HepG2 (cell line): ENCODE measurements at regions not wholly inside any gene's neighbourhood (a gene's known extent, or its start where the extent isn't known, plus 50 kb on each side); places are given as distances from the start of the nearest gene placed in this dataset.

ENCODE experiments used
- BCL3 ChIP-seq: sonication (generic); formaldehyde crosslinking; IDR thresholded peaks from 2 replicates; pipeline ENCODE4 v1.5.1; 2020; ENCODE audit warnings: mild to moderate bottlenecking, missing genetic modification reagents, moderate library complexity
- ETV5 ChIP-seq: IDR thresholded peaks from 2 replicates; pipeline ENCODE4 v1.6.1; 2018; ENCODE audit warnings: missing biosample characterization, missing genetic modification reagents, inconsistent platforms, borderline replicate concordance
- FOXC1 ChIP-seq: sonication (generic); formaldehyde crosslinking; IDR thresholded peaks from 2 replicates; pipeline ENCODE4 v1.8.0; 2022; ENCODE audit warnings: mild to moderate bottlenecking, missing genetic modification reagents, borderline replicate concordance
- HDAC2 ChIP-seq: sonication (generic); formaldehyde crosslinking; IDR thresholded peaks from 2 replicates; pipeline ENCODE4 v1.4.0; 2020; ENCODE audit warnings: missing genetic modification reagents
- HHEX ChIP-seq: IDR thresholded peaks from 2 replicates; pipeline ENCODE4 v1.6.1; 2016; ENCODE audit warnings: control low read depth
- KAT7 ChIP-seq: IDR thresholded peaks from 2 replicates; pipeline ENCODE4 v1.6.1; 2018; ENCODE audit warnings: borderline replicate concordance, missing compliant biosample characterization
- NFE2L2 ChIP-seq: fragments of 150-350 bp; IDR thresholded peaks from 2 replicates; pipeline ENCODE4 v1.6.1; 2014; ENCODE audit warnings: low read length
- PBX2 ChIP-seq: IDR thresholded peaks from 2 replicates; pipeline ENCODE4 v1.6.1; 2016; ENCODE audit warnings: control low read depth
- PTBP1 ChIP-seq: fragments of 200-400 bp; formaldehyde crosslinking; IDR thresholded peaks from 2 replicates; pipeline ENCODE4 v1.6.1; 2018; ENCODE audit warnings: low read length, low read depth; ENCODE audit not compliant: poor library complexity, severe bottlenecking
- RARA ChIP-seq: IDR thresholded peaks from 2 replicates; pipeline ENCODE4 v1.6.1; 2016; ENCODE audit warnings: missing genetic modification reagents, missing compliant biosample characterization
- RBFOX2 ChIP-seq: fragments of 200-400 bp; formaldehyde crosslinking; IDR thresholded peaks from 2 replicates; pipeline ENCODE4 v1.6.1; 2017; ENCODE audit warnings: low read depth, mild to moderate bottlenecking, low read length
- REXO4 ChIP-seq: sonication (generic); formaldehyde crosslinking; IDR thresholded peaks from 2 replicates; pipeline ENCODE4 v1.8.0; 2022; ENCODE audit warnings: missing genetic modification reagents, mild to moderate bottlenecking, borderline replicate concordance
- SOX5 ChIP-seq: IDR thresholded peaks from 2 replicates; pipeline ENCODE4 v1.6.1; 2016; ENCODE audit warnings: borderline replicate concordance
- SRSF1 ChIP-seq: fragments of 200-400 bp; formaldehyde crosslinking; optimal IDR thresholded peaks from 2 replicates; pipeline ENCODE3; 2017; ENCODE audit warnings: mild to moderate bottlenecking, low read depth, low read length, moderate library complexity
- TBP ChIP-seq: sonication (generic); formaldehyde crosslinking; IDR thresholded peaks from 2 replicates; pipeline ENCODE4 v1.5.0; 2020; ENCODE audit warnings: missing genetic modification reagents
- TRAFD1 ChIP-seq: sonication (generic); formaldehyde crosslinking; IDR thresholded peaks from 2 replicates; pipeline ENCODE4 v1.5.1; 2020; ENCODE audit warnings: missing genetic modification reagents, mild to moderate bottlenecking, borderline replicate concordance
- XRCC5 ChIP-seq: fragments of 200-400 bp; formaldehyde crosslinking; optimal IDR thresholded peaks from 2 replicates; pipeline ENCODE3; 2017; ENCODE audit warnings: mild to moderate bottlenecking, low read length
- ZC3H13 ChIP-seq: sonication (generic); formaldehyde crosslinking; IDR thresholded peaks from 2 replicates; pipeline ENCODE4 v1.8.1; 2023; ENCODE audit warnings: mild to moderate bottlenecking, missing genetic modification reagents, moderate library complexity
- ZEB1 ChIP-seq: IDR thresholded peaks from 2 replicates; pipeline ENCODE4 v1.6.1; 2012; ENCODE audit warnings: mild to moderate bottlenecking, low read depth, inconsistent platforms; ENCODE audit not compliant: insufficient replicate concordance
- ZGPAT ChIP-seq: IDR thresholded peaks from 2 replicates; pipeline ENCODE4 v1.6.1; 2016; ENCODE audit warnings: mild to moderate bottlenecking
- ZKSCAN1 ChIP-seq: fragments of 150-350 bp; IDR thresholded peaks from 2 replicates; pipeline ENCODE4 v1.6.1; 2014; ENCODE audit warnings: low read length
- ZNF225 ChIP-seq: sonication (generic); formaldehyde crosslinking; IDR thresholded peaks from 2 replicates; pipeline ENCODE4 v1.4.0; 2020; ENCODE audit warnings: mild to moderate bottlenecking, missing genetic modification reagents
- ZNF562 ChIP-seq: sonication (generic); formaldehyde crosslinking; IDR thresholded peaks from 2 replicates; pipeline ENCODE4 v1.8.0; 2022; ENCODE audit warnings: missing genetic modification reagents, borderline replicate concordance
- ZNF589 ChIP-seq: sonication (generic); formaldehyde crosslinking; conservative IDR thresholded peaks from 2 replicates; pipeline ENCODE4 v1.8.0; 2022; ENCODE audit warnings: mild to moderate bottlenecking, moderate library complexity, missing genetic modification reagents
- ZNF616 ChIP-seq: sonication (generic); formaldehyde crosslinking; IDR thresholded peaks from 2 replicates; pipeline ENCODE4 v1.5.0; 2020; ENCODE audit warnings: low read depth, mild to moderate bottlenecking, missing genetic modification reagents
- ZNF784 ChIP-seq: sonication (generic); formaldehyde crosslinking; IDR thresholded peaks from 2 replicates; pipeline ENCODE4 v1.5.1; 2020; ENCODE audit warnings: missing genetic modification reagents, mild to moderate bottlenecking, borderline replicate concordance
- ZSCAN12 ChIP-seq: sonication (generic); formaldehyde crosslinking; IDR thresholded peaks from 2 replicates; pipeline ENCODE4 v1.9.0; 2021; ENCODE audit warnings: mild to moderate bottlenecking, missing genetic modification reagents

GRCh38 chr3:30292192-30292893, 314.1 kb upstream of the TGFBR2 start (continued):
- TF ChIP-seq ZGPAT (CRISPR knock-in tag), result peak; percentile 54; the same call in 1 of the 2 replicates
- no peak for TF ChIP-seq TRAFD1 (CRISPR knock-in tag)
- no peak for TF ChIP-seq ZNF562 (CRISPR knock-in tag)
- no peak for TF ChIP-seq ZKSCAN1
- TF ChIP-seq ZNF225 (CRISPR knock-in tag), result no peak
- TF ChIP-seq NFE2L2, result no peak
- no peak for TF ChIP-seq ZSCAN12
- TF ChIP-seq TBP (CRISPR knock-in tag), result no peak
- no peak for TF ChIP-seq PTBP1
- no peak for TF ChIP-seq ZEB1
- peak; percentile 55 for TF ChIP-seq RARA
- TF ChIP-seq BCL3, result no peak
- no peak for TF ChIP-seq SRSF1
- TF ChIP-seq ZNF589, result no peak
- TF ChIP-seq XRCC5, result no peak
- TF ChIP-seq ETV5 (CRISPR knock-in tag), result peak; percentile 69
- peak; percentile 99 for TF ChIP-seq SOX5
- no peak for TF ChIP-seq FOXC1 (CRISPR knock-in tag)
- TF ChIP-seq ZNF784, result no peak
- no peak for TF ChIP-seq HDAC2 (CRISPR knock-in tag)
- no peak for TF ChIP-seq HHEX (CRISPR knock-in tag)
- TF ChIP-seq RBFOX2, result no peak
- no peak for TF ChIP-seq REXO4 (CRISPR knock-in tag)
- TF ChIP-seq KAT7 (CRISPR knock-in tag), result no peak
- TF ChIP-seq PBX2 (CRISPR knock-in tag), result no peak
- no peak for TF ChIP-seq ZNF616 (CRISPR knock-in tag)
- TF ChIP-seq ZC3H13 (CRISPR knock-in tag), result no peak
